PC-9 (cell line): ENCODE measurements at regions not wholly inside any gene's neighbourhood (a gene's known extent, or its start where the extent isn't known, plus 50 kb on each side); places are given as distances from the start of the nearest gene placed in this dataset.

Experiments used
- EZH2 ChIP-seq: fragments of 200-600 bp; sonication (generic); IDR thresholded peaks from 2 replicates; pipeline ENCODE4 v1.8.0; 2017; ENCODE audit warnings: antibody characterized with exemption, low read depth
- TF ChIP-seq, protein P1 (sequence below): fragments of 200-600 bp; sonication (generic); conservative IDR thresholded peaks from 2 replicates; pipeline ENCODE4 v1.6.1; 2017; ENCODE audit warnings: mixed run types, antibody characterized with exemption, mild to moderate bottlenecking, moderate library complexity

DNA sequence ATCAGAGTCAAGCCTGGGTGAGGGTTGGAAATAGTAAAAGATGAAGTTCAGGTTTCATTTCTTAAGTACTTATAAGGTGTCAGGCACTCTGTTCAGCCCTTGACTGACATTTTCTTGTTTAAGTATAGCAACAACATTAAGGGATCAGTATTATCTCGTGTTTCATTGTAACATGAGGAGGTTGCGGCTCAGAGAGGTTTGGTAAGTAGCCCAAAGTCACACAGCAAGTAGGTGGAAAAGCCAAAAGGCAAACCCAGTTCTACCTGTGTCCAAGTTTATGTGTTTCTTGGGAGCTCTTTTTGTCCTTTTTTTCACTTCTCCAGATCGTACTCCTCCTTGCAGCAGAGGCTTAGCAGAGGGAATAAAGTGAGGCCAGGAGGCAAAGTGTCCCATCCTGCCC is 337.5 kb upstream of the KLF3 start:
- TF ChIP-seq, protein P1, sequence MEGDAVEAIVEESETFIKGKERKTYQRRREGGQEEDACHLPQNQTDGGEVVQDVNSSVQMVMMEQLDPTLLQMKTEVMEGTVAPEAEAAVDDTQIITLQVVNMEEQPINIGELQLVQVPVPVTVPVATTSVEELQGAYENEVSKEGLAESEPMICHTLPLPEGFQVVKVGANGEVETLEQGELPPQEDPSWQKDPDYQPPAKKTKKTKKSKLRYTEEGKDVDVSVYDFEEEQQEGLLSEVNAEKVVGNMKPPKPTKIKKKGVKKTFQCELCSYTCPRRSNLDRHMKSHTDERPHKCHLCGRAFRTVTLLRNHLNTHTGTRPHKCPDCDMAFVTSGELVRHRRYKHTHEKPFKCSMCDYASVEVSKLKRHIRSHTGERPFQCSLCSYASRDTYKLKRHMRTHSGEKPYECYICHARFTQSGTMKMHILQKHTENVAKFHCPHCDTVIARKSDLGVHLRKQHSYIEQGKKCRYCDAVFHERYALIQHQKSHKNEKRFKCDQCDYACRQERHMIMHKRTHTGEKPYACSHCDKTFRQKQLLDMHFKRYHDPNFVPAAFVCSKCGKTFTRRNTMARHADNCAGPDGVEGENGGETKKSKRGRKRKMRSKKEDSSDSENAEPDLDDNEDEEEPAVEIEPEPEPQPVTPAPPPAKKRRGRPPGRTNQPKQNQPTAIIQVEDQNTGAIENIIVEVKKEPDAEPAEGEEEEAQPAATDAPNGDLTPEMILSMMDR = no peak
- no peak for TF ChIP-seq EZH2
